ENCODE measurements at regions not wholly inside any gene's neighbourhood (a gene's known extent, or its start where the extent isn't known, plus 50 kb on each side); places are given as distances from the start of the nearest gene placed in this dataset.

GRCh38 chr7:130887957-130888371, 154.0 kb upstream of the KLF14 start:
- TF ChIP-seq, protein P1, sequence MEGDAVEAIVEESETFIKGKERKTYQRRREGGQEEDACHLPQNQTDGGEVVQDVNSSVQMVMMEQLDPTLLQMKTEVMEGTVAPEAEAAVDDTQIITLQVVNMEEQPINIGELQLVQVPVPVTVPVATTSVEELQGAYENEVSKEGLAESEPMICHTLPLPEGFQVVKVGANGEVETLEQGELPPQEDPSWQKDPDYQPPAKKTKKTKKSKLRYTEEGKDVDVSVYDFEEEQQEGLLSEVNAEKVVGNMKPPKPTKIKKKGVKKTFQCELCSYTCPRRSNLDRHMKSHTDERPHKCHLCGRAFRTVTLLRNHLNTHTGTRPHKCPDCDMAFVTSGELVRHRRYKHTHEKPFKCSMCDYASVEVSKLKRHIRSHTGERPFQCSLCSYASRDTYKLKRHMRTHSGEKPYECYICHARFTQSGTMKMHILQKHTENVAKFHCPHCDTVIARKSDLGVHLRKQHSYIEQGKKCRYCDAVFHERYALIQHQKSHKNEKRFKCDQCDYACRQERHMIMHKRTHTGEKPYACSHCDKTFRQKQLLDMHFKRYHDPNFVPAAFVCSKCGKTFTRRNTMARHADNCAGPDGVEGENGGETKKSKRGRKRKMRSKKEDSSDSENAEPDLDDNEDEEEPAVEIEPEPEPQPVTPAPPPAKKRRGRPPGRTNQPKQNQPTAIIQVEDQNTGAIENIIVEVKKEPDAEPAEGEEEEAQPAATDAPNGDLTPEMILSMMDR (conservative IDR thresholded peaks at IDR 0.05; ENCODE audit: control insufficient read depth, insufficient read depth, low read depth, low read length): no peak
- H3K4me3 ChIP-seq (ENCODE audit: control insufficient read depth, low read depth, low read length): no peak overlapping the region
- DNase-seq (ENCODE audit: low read depth): peak; percentile 79

DNA sequence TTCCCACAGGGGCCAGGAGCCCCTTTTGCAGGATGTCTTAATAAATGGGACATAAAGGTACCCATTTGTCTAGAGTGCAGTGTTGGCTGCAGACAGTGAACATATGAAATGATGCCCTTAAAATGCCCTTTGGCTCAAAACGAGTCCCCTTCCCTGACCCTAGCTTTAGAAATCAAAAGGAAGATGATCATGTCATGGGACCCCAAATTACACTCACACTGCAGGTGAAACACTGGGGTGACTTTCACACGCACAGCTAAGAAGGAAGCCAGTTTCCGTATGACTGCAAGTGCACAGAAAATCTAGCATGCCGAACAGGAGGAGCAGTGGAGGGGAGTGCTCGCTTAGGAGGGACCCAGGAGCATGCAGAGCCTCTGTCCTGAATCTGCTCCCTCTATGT, 154.5 kb upstream of the KLF14 start:
- DNase-seq (ENCODE audit: low read depth): no peak
- TF ChIP-seq, protein P1 (conservative IDR thresholded peaks at IDR 0.05; ENCODE audit: control insufficient read depth, insufficient read depth, low read depth, low read length): no peak
- no peak overlapping the region for H3K4me3 ChIP-seq (ENCODE audit: control insufficient read depth, low read depth, low read length)

DNA sequence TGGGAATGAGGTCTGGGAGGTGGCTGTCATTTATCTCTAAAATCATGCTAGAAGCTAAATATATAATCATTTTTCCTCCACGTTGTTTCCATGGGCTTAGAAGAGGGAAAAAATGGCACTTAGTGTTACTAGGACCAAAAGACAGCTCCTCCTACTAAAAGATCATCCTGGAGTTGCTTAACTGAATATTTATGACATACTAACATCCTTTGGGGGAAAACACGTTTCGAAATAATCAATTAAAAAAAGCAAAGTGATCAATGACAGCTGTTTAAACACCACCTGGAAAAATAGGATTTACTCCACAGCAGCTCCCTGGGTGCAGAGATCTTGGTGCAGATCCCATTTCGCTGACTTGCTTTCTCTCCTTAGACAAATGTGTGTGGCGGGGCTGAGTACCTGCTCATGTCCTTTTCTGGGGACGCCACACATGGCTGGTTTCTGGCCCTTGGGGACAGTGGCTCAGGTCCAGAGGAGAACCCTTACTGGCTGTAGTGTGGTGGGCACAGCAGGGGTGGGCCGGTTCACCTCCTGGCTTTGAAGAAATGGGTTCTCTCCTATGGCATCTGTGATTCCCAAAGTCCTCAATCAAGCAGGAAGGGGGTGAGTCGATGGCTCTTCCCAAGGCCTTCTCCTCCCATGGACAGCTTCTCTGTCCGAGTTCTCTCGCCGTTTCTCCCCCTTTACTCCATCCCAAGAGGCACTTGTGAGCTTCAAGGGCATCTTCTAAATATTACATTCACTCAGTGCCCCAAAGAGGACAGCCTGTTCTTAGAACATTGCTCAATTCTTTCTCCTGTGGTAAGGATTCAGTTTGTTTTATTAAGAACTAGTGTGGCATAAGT, 156.4 kb upstream of the KLF14 start:
- peak; percentile 82 for DNase-seq (ENCODE audit: low read depth)
- no peak overlapping the region for H3K4me3 ChIP-seq (ENCODE audit: control insufficient read depth, low read depth, low read length)
- TF ChIP-seq, protein P1 (conservative IDR thresholded peaks at IDR 0.05; ENCODE audit: control insufficient read depth, insufficient read depth, low read depth, low read length): no peak

GRCh38 chr7:130891254-130892094, 157.5 kb upstream of the KLF14 start:
- DNase-seq (ENCODE audit: low read depth): peak; percentile 98
- TF ChIP-seq, protein P1 (conservative IDR thresholded peaks at IDR 0.05; ENCODE audit: control insufficient read depth, insufficient read depth, low read depth, low read length): no peak
- H3K4me3 ChIP-seq (ENCODE audit: control insufficient read depth, low read depth, low read length): no peak overlapping the region

DNA sequence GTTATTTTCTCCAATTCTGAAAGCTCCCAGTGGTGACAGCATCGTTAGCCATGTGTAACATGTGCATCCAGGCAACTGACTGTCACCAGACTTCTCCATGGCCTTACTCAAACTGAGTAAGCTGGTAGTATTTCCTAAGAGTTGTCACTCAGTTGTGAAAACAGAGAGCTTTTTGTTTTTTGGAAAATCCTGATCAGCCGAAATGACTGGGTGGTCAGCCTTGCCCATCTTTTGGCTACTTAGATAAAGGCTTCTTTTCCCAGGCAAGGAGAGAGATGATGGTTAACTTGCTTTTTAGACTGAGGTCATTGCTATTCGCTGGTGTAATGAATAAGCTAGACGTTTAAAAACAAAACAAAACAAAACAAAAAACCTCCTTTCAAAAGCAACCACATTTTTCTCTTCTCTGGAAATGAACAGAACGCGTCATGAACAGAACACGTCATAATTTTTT, 159.5 kb upstream of the KLF14 start:
- TF ChIP-seq, protein P1 (conservative IDR thresholded peaks at IDR 0.05; ENCODE audit: control insufficient read depth, insufficient read depth, low read depth, low read length): no peak
- peak; percentile 85 for DNase-seq (ENCODE audit: low read depth)
- H3K4me3 ChIP-seq (ENCODE audit: control insufficient read depth, low read depth, low read length): no peak overlapping the region

- H3K4me3 ChIP-seq (ENCODE audit: control insufficient read depth, low read depth, low read length): no peak overlapping the region
- DNase-seq (ENCODE audit: low read depth): peak; percentile 87
- TF ChIP-seq, protein P1 (conservative IDR thresholded peaks at IDR 0.05; ENCODE audit: control insufficient read depth, insufficient read depth, low read depth, low read length): no peak
Measured at GRCh38 chr7:130894146-130894908, 160.3 kb upstream of the KLF14 start.

Measured in fibroblast of mammary gland (primary cell).